PC-9 (cell line): ENCODE measurements at regions not wholly inside any gene's neighbourhood (a gene's known extent, or its start where the extent isn't known, plus 50 kb on each side); places are given as distances from the start of the nearest gene placed in this dataset.

Experiments
- CTCF ChIP-seq: fragments of 200-600 bp; sonication (generic); conservative IDR thresholded peaks from 2 replicates; pipeline ENCODE4 v1.6.1; 2017; ENCODE audit warnings: mixed run types, antibody characterized with exemption, mild to moderate bottlenecking, moderate library complexity
- EZH2 ChIP-seq: fragments of 200-600 bp; sonication (generic); IDR thresholded peaks from 2 replicates; pipeline ENCODE4 v1.8.0; 2017; ENCODE audit warnings: antibody characterized with exemption, low read depth

GRCh38 chr2:167675906-167676305 lies 571.5 kb downstream of the STK39 start:
- TF ChIP-seq CTCF (no peak), EZH2 (no peak)
